ENCODE measurements at regions not wholly inside any gene's neighbourhood (a gene's known extent, or its start where the extent isn't known, plus 50 kb on each side); places are given as distances from the start of the nearest gene placed in this dataset.
"Not testable (repeated sequence)": the region's sequence is repeated elsewhere in the genome, so short reads cannot be mapped to it uniquely, and the experiment has no call there.

DNA sequence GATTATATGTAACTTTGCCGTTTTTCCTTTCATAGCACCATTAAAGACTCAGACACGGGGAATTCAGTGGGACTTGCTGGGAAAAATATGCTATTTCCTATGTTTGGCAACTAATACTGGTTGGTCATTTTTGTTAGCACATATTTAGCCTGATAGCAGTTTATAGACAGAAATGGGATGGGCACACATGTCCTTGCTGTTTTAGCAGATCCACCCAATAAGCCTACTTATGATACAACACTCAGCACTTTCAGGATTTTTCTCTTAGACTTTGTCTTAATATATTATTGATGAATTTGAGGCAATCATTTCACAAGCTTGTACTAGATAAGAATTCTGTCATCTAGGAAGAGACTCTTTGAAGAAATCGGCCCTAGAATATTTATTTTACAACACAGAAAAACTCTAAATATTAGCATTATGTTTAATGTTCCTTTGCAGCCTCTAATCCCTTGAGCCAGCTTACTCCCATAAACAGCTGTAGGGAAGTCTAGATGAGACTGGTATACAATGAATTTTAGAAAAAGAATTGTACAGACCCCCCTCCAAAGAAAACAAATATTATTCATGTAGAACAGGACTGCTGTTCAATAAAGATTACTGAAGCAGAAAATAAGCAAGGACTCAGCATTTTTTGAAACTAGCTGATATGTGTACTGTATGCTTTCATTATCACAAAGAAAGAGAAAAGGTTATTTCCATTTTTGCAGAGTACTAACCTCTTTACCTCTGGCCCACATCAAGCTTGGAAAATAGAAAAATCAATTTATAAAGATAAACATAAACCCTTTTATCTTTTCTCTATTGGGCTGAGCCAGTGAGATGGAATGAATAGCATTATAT lies 656.8 kb upstream of the SGO1 start:
- DNase-seq (ENCODE audit: low read depth in 4 of 4, low spot score in 1 of 4) = no peak

DNA sequence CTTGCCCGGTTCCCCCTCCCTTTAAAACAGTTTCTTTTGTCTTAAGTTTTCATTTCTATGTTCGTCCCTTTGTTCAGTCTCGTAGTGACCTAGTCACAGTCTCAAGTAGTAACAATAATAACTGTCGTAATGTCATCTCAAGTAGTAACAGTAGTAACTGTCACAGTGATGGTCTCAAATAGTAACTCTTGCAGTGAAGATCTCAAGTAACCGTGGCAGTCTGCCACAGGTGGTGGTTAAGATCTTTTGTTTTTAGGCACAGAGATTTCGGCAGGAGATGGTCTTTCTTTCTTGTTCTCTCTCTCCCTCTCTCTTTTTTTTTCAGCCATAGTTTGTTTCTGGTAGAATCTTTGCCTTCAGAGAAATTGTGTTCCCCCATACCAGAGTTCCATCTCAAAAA lies 656.0 kb upstream of the SGO1 start:
- DNase-seq (ENCODE audit: low read depth in 4 of 4, low spot score in 1 of 4) = no peak

DNA sequence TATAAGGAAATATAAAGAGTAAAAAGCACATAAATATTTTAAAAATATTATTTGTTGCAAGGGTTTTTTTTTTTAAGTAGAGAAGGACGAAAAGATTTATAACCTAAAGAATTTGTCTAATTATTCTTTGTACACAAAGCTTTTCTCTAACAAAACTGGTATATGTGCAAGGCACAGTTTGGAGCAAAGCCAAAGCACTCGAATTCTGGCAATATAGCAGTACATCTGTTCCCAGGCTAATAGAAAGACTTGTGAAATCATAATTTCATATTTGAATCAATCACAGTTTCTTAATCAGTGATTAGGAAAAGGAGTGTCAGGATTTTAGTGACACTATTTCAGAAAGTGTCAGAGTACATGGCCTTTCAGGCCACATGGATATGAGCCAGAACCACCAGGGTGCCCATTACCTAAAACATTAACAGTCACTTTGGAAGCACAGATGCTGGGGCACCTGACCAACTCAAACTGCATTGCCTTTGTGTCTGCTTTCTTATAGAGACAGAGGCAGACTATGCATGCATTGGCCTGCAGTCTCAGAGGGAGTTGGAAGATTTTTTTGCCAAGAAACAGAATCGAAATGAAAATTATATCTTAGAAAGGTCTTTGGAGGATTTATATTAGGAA lies 651.8 kb upstream of the SGO1 start:
- no peak for DNase-seq (ENCODE audit: low read depth in 4 of 4, low spot score in 1 of 4)

- DNase-seq (ENCODE audit: low read depth in 4 of 4, low spot score in 1 of 4) = no peak
These were observed 650.8 kb upstream of the SGO1 start for GRCh38 chr3:20836801-20837200.

- DNase-seq (ENCODE audit: low read depth in 4 of 4, low spot score in 1 of 4) = no peak
These were observed 647.0 kb upstream of the SGO1 start for GRCh38 chr3:20832963-20833362.

- no peak for DNase-seq (ENCODE audit: low read depth in 4 of 4, low spot score in 1 of 4)
These were observed 636.2 kb upstream of the SGO1 start for GRCh38 chr3:20822251-20822650.

DNA sequence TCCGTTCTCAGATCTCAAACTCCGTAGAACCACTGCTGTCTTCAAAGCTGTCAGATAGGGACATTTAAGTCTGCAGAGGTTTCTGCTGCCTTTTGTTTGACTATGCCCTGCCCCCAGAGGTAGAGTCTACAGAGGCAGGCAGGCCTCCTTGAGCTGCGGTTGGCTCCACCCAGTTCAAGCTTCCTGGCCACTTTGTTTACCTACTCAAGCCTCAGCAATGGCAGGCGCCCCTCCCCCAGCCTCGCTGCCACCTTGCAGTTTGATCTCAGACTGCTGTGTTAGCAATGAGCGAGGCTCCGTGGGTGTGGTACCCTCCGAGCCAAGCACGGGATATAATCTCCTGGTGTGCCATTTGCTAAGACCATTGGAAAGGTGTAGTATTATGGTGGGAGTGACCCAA lies 634.9 kb upstream of the SGO1 start:
- not testable (repeated sequence) for DNase-seq (ENCODE audit: low read depth in 4 of 4, low spot score in 1 of 4)

DNA sequence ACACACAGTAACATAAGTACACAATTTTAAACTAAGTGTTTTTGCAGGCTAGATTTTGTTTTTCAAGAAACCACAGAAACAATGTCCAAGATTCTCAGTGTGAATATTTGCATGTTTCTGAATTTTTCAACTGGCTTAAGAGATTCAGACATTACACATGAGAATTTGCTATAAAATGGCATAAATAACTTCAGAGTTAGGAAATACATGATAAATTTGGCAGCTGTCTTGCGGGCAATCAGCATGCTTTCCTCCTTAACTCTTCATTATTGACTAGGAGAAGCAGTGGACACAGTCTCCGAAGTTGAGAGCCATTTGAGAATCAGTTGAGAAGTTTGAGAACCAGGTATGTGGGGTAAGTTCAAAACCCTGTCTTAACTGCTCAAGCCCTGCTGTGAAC lies 625.6 kb upstream of the SGO1 start:
- no peak for DNase-seq (ENCODE audit: low read depth in 4 of 4, low spot score in 1 of 4)

GRCh38 chr3:20811006-20811405 lies 625.0 kb upstream of the SGO1 start:
- no peak for DNase-seq (ENCODE audit: low read depth in 4 of 4, low spot score in 1 of 4)

DNA sequence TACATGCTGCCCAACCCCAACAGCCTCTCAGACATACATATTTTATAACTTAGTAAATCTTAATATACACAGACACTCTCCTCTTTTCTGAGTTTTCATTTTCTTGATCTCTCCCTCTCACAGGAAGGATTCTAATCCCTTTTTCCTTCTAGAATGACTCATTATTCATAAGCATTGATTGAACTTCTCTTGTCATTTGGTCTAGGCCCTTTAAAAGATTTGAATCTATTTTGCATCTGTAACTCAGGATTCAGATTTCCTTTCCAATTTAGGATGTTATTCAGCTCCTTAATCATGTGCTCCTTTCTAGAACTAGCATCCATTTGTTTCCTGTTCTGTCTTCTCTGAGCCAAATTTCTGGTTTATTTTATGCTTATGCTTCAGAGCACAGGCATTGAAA lies 624.5 kb upstream of the SGO1 start:
- no peak for DNase-seq (ENCODE audit: low read depth in 4 of 4, low spot score in 1 of 4)

GRCh38 chr3:20809356-20809755 lies 623.4 kb upstream of the SGO1 start:
- DNase-seq (ENCODE audit: low read depth in 4 of 4, low spot score in 1 of 4) = no peak

DNA sequence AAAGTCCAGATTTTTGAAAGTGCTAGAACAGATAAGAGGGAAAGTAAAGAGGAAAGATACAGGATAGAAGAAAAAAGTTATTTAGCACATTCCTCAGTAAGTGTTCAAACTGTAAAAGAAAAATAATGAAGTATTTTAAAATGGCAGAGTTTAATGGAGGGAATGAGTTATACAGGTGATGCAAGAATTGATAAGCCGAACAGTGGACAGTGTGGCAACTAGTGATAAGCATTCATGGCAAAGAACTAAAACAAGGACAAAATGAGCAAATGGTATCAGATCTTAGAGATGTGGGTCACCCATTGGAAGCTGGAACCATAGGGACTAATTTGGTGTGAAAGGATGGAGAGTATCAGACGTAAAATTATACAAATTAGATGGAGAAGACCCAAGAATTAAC lies 622.9 kb upstream of the SGO1 start:
- no peak for DNase-seq (ENCODE audit: low read depth in 4 of 4, low spot score in 1 of 4)

DNA sequence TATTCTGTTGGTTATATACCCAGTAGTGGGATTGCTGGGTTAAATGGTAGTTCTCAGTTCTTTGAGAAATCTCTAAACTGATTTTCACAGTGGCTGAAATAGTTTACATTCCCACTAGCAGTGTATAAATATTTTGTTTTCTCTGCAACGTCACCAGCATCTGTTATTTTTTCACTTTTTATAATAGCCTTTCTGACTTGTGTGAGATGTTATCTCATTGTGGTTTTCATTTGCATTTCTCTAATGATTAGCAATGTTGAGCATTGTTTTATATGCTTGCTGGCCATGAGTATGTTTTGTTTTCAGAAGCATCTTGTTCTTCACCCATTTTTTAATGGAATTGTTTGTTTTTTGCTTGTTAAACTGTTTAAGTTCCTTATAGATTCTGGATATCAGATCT lies 612.7 kb upstream of the SGO1 start:
- DNase-seq (ENCODE audit: low read depth in 4 of 4, low spot score in 1 of 4) = no peak

DNA sequence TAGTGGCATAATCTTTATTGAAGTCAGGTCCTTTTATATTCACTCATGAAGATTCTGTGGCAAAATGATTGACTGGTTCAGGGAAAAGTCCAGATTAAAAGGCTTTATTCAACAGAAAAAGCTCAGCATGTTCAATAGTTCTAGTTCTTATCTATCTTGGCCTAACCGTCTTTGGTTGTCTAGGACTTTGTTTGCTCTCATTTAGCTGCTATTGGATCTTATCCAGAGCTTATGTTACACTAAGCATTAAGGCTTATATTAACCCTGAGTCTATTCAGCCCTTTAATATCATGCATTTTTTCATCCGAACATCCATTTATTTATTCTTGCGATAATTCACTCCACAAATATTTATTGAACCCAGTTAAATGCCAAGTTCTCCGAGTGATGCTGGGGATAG lies 601.0 kb upstream of the SGO1 start:
- DNase-seq (ENCODE audit: low read depth in 4 of 4, low spot score in 1 of 4) = no peak

DNA sequence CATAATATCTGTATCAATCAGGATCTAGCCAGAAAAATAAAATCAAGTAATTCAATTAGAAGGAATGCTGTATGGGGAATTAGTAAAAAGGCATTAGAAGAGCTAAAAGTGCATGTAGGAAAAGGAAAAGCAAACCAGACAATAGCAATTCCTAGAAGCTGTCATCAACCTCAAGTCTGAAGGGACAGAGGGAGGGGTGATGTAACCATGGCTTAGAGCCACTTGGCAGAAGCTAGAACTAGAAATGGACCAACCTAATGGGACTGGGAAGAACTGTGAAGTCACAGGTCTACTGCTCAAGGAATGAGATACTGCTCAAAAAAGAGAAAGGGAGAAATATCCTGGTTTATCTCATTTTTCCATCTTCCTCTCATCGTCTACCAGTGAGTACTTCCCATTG lies 590.7 kb upstream of the SGO1 start:
- no peak for DNase-seq (ENCODE audit: low read depth in 4 of 4, low spot score in 1 of 4)

GRCh38 chr3:20776286-20776685 lies 590.3 kb upstream of the SGO1 start:
- DNase-seq (ENCODE audit: low read depth in 4 of 4, low spot score in 1 of 4) = no peak

DNA sequence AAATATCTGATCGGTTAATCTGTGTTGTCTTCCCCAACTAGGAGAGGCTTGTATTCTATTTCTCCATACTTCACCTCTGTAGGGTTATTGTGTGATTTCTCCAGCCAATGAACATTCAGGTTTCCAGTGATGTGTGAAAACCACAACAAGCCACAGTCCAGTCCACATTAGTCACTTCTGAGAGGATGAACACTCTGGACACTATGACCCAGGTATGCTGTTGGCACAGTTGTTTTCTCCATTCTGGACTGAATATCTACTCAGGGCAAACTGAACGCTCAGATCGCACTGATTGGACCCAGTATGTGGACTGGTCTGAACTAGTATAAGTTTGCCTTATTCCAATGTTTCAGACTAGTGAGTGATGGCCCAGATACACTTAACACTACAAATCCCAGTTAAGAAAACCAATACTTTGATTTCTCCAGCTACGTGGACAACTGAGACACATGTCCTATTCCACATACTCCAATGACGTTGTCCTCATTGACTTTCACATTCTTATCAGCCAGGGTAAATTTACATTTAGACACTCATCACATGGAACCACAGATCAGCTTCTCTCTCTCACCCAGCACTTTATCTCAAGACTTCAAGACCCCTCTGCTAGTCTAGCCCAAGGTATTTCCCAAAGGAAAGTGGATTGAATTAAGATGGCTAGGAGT lies 587.4 kb upstream of the SGO1 start:
- no peak for DNase-seq (ENCODE audit: low read depth in 4 of 4, low spot score in 1 of 4)

DNA sequence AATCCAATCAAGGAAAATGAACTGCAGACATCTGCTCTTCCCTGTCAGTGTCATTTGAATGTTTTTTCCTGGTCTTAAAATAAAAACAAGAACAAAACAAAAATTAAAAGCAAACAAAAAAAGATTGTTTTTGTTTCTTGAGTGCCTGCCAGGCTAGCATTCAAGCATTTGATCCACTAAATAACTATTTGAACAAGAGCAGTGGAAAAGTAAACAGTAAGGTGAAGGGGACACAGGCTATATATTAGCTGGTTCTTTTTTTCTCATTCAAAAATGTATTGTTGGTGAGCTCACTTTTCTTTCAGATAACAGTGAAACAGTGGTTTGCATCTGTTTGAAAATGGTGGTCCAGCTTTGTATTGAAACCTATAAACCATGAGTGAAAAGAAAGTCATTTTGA lies 586.9 kb upstream of the SGO1 start:
- DNase-seq (ENCODE audit: low read depth in 4 of 4, low spot score in 1 of 4) = no peak

- no peak for DNase-seq (ENCODE audit: low read depth in 4 of 4, low spot score in 1 of 4)
These were observed 583.4 kb upstream of the SGO1 start for GRCh38 chr3:20769430-20769829.

GRCh38 chr3:20760981-20761380 lies 575.0 kb upstream of the SGO1 start:
- no peak for DNase-seq (ENCODE audit: low read depth in 4 of 4, low spot score in 1 of 4)

GRCh38 chr3:20752416-20752815 lies 566.4 kb upstream of the SGO1 start:
- DNase-seq (ENCODE audit: low read depth in 4 of 4, low spot score in 1 of 4) = no peak

- DNase-seq (ENCODE audit: low read depth in 4 of 4, low spot score in 1 of 4) = no peak
These were observed 565.3 kb upstream of the SGO1 start for GRCh38 chr3:20751296-20751695.

Measured in stimulated activated CD4-positive, alpha-beta T cell treated with anti-CD3 and anti-CD28 coated beads, Interleukin-1b, Interleukin-23, amount 100 ng/mL, for 24 hours (primary cell).